ENCODE measurements at regions not wholly inside any gene's neighbourhood (a gene's known extent, or its start where the extent isn't known, plus 50 kb on each side); places are given as distances from the start of the nearest gene placed in this dataset.
"Not testable (repeated sequence)": the region's sequence is repeated elsewhere in the genome, so short reads cannot be mapped to it uniquely, and the experiment has no call there.

GRCh38 chr1:74971982-74972381 lies 162.2 kb upstream of the LHX8 start:
- peaks cover 2% of the 10 kb centered on the region for H3K27me3 Mint-ChIP-seq (ENCODE audit: low read depth)
- TF ChIP-seq CTCF (IDR thresholded peaks at IDR 0.05), result no peak
- no peak overlapping the region for H3K4me3 Mint-ChIP-seq (ENCODE audit: unreplicated experiment)
- no peaks in the 10 kb centered on the region for H3K4me1 Mint-ChIP-seq (ENCODE audit: low read depth)
- no peak for DNase-seq (ENCODE audit: low spot score)
- H3K9me3 Mint-ChIP-seq (ENCODE audit: low read depth), result no peaks in the 10 kb centered on the region
- H3K27ac Mint-ChIP-seq (ENCODE audit: unreplicated experiment), result no peak overlapping the region
- H3K36me3 Mint-ChIP-seq (ENCODE audit: low read depth), result no peaks in the 10 kb centered on the region

- H3K27me3 Mint-ChIP-seq (ENCODE audit: low read depth), result peaks cover 2% of the 10 kb centered on the region
- H3K4me1 Mint-ChIP-seq (ENCODE audit: low read depth), result no peaks in the 10 kb centered on the region
- H3K4me3 Mint-ChIP-seq (ENCODE audit: unreplicated experiment), result no peak overlapping the region
- no peak for DNase-seq (ENCODE audit: low spot score)
- H3K9me3 Mint-ChIP-seq (ENCODE audit: low read depth), result no peaks in the 10 kb centered on the region
- no peak overlapping the region for H3K27ac Mint-ChIP-seq (ENCODE audit: unreplicated experiment)
- H3K36me3 Mint-ChIP-seq (ENCODE audit: low read depth), result no peaks in the 10 kb centered on the region
- no peak for TF ChIP-seq CTCF (IDR thresholded peaks at IDR 0.05)
Measured at GRCh38 chr1:74976491-74976890, 157.7 kb upstream of the LHX8 start.

- H3K9me3 Mint-ChIP-seq (ENCODE audit: low read depth), result peaks cover 11% of the 10 kb centered on the region
- not testable (repeated sequence) for H3K36me3 Mint-ChIP-seq (ENCODE audit: low read depth); DNase-seq (ENCODE audit: low spot score); H3K4me1 Mint-ChIP-seq (ENCODE audit: low read depth); H3K27me3 Mint-ChIP-seq (ENCODE audit: low read depth); H3K27ac Mint-ChIP-seq (ENCODE audit: unreplicated experiment); H3K4me3 Mint-ChIP-seq (ENCODE audit: unreplicated experiment)
Measured at GRCh38 chr1:74992448-74992847, 141.7 kb upstream of the LHX8 start.

- DNase-seq (ENCODE audit: low spot score), result no peak
- H3K4me1 Mint-ChIP-seq (ENCODE audit: low read depth), result no peaks in the 10 kb centered on the region
- peaks cover 3% of the 10 kb centered on the region for H3K9me3 Mint-ChIP-seq (ENCODE audit: low read depth)
- peaks cover 2% of the 10 kb centered on the region for H3K27me3 Mint-ChIP-seq (ENCODE audit: low read depth)
- H3K27ac Mint-ChIP-seq (ENCODE audit: unreplicated experiment), result no peak overlapping the region
- H3K36me3 Mint-ChIP-seq (ENCODE audit: low read depth), result no peaks in the 10 kb centered on the region
- TF ChIP-seq CTCF (IDR thresholded peaks at IDR 0.05), result no peak
- H3K4me3 Mint-ChIP-seq (ENCODE audit: unreplicated experiment), result no peak overlapping the region
Measured at GRCh38 chr1:74995821-74996220, 138.4 kb upstream of the LHX8 start.

GRCh38 chr1:75010547-75010946 lies 123.6 kb upstream of the LHX8 start:
- no peaks in the 10 kb centered on the region for H3K4me1 Mint-ChIP-seq (ENCODE audit: low read depth)
- H3K36me3 Mint-ChIP-seq (ENCODE audit: low read depth), result no peaks in the 10 kb centered on the region

More at GRCh38 chr1:75010547-75010946, 123.6 kb upstream of the LHX8 start:
- no peak for TF ChIP-seq CTCF (IDR thresholded peaks at IDR 0.05)
- no peak for DNase-seq (ENCODE audit: low spot score)
- Mint-ChIP-seq H3K27me3 (ENCODE audit: low read depth) (peaks cover 5% of the 10 kb centered on the region), H3K9me3 (ENCODE audit: low read depth) (no peaks in the 10 kb centered on the region), H3K4me3 (ENCODE audit: unreplicated experiment) (no peak overlapping the region), H3K27ac (ENCODE audit: unreplicated experiment) (no peak overlapping the region)
